WTC11 (cell line): ENCODE measurements at regions not wholly inside any gene's neighbourhood (a gene's known extent, or its start where the extent isn't known, plus 50 kb on each side); places are given as distances from the start of the nearest gene placed in this dataset.

ENCODE experiments used
- ATAC-seq: fragments of 200-7000 bp; cut with Tn5 transposase; 2 replicates; pipeline ENCODE4 v1.10.0; 2021; ENCODE audit warnings: mild to moderate bottlenecking, moderate library complexity
- CTCF ChIA-PET: fragments of 300-600 bp; sonication (Branson Sonifier 250); formaldehyde crosslinking; loops from one replicate; lab custom pipeline; 2021; ENCODE audit warnings: antibody characterized with exemption; lab: Charles Lee
- POLR2A ChIA-PET: fragments of 350-600 bp; sonication (Branson Sonifier 250); formaldehyde crosslinking; loops from one replicate; lab custom pipeline; 2021; ENCODE audit warnings: antibody characterized with exemption; lab: Charles Lee
- DNase-seq: peaks from one replicate; pipeline ENCODE4 v3.0.0; 2021; ENCODE audit warnings: low spot score
- H3K27ac Mint-ChIP-seq: 2 replicates; pipeline ENCODE4 v1.8.0; 2021; ENCODE audit warnings: mixed read lengths
- H3K27me3 Mint-ChIP-seq: 2 replicates; pipeline ENCODE4 v1.8.0; 2021; ENCODE audit warnings: low read depth, mild to moderate bottlenecking, moderate library complexity, mixed read lengths
- H3K36me3 Mint-ChIP-seq: 2 replicates; pipeline ENCODE4 v1.8.0; 2021; ENCODE audit warnings: mixed read lengths
- H3K4me1 Mint-ChIP-seq: 2 replicates; pipeline ENCODE4 v1.8.0; 2022; ENCODE audit warnings: mixed read lengths
- H3K4me3 Mint-ChIP-seq: 2 replicates; pipeline ENCODE4 v1.8.0; 2021; ENCODE audit warnings: mild to moderate bottlenecking, moderate library complexity, mixed read lengths
- H3K9me3 Mint-ChIP-seq: 2 replicates; pipeline ENCODE4 v1.8.0; 2021; ENCODE audit warnings: mixed read lengths
- E2F5 ChIP-seq: sonication (generic); formaldehyde crosslinking; IDR thresholded peaks from 2 replicates; pipeline ENCODE4 v1.8.1; 2022; ENCODE audit warnings: mild to moderate bottlenecking, moderate library complexity, missing genetic modification reagents
- ETV6 ChIP-seq: sonication (generic); formaldehyde crosslinking; IDR thresholded peaks from 2 replicates; pipeline ENCODE4 v1.8.1; 2022; ENCODE audit warnings: mild to moderate bottlenecking, missing genetic modification reagents
- FOXJ3 ChIP-seq: sonication (generic); formaldehyde crosslinking; IDR thresholded peaks from 2 replicates; pipeline ENCODE4 v1.9.0; 2021; ENCODE audit warnings: missing genetic modification reagents, mild to moderate bottlenecking, borderline replicate concordance
- FOXK1 ChIP-seq: sonication (generic); formaldehyde crosslinking; IDR thresholded peaks from 2 replicates; pipeline ENCODE4 v1.8.0; 2022; ENCODE audit warnings: mild to moderate bottlenecking, moderate library complexity, missing genetic modification reagents
- GRHL2 ChIP-seq: fragments of 250-450 bp; sonication (Bioruptor Pico); IDR thresholded peaks from 2 replicates; pipeline ENCODE4 v1.8.0; 2022; ENCODE audit warnings: mild to moderate bottlenecking, moderate library complexity; ENCODE audit not compliant: insufficient replicate concordance, severe bottlenecking
- HMGA2 ChIP-seq: fragments of 250-450 bp; sonication (Bioruptor Pico); IDR thresholded peaks from 2 replicates; pipeline ENCODE4 v1.4.0; 2021; ENCODE audit warnings: mild to moderate bottlenecking, moderate library complexity
- JAZF1 ChIP-seq: fragments of 250-450 bp; sonication (Bioruptor Pico); IDR thresholded peaks from 2 replicates; pipeline ENCODE4 v1.9.0; 2021; ENCODE audit warnings: moderate library complexity, mild to moderate bottlenecking, inconsistent platforms
- NFE2L1 ChIP-seq: sonication (generic); formaldehyde crosslinking; IDR thresholded peaks from 2 replicates; pipeline ENCODE4 v1.8.1; 2023; ENCODE audit warnings: missing genetic modification reagents
- RORB ChIP-seq: fragments of 250-450 bp; sonication (Bioruptor Pico); IDR thresholded peaks from 2 replicates; pipeline ENCODE4 v1.9.0; 2021; ENCODE audit warnings: mild to moderate bottlenecking
- SMAD4 ChIP-seq: sonication (generic); formaldehyde crosslinking; IDR thresholded peaks from 2 replicates; pipeline ENCODE4 v1.8.0; 2022; ENCODE audit warnings: mild to moderate bottlenecking, missing genetic modification reagents
- ZNF138 ChIP-seq: sonication (generic); formaldehyde crosslinking; conservative IDR thresholded peaks from 2 replicates; pipeline ENCODE4 v1.8.1; 2022; ENCODE audit warnings: mild to moderate bottlenecking, moderate library complexity, missing genetic modification reagents
- ZNF219 ChIP-seq: sonication (generic); formaldehyde crosslinking; IDR thresholded peaks from 2 replicates; pipeline ENCODE4 v1.8.0; 2023; ENCODE audit warnings: missing genetic modification reagents, mild to moderate bottlenecking, borderline replicate concordance
- ZNF232 ChIP-seq: sonication (generic); formaldehyde crosslinking; IDR thresholded peaks from 2 replicates; pipeline ENCODE4 v1.8.0; 2022; ENCODE audit warnings: mild to moderate bottlenecking, missing genetic modification reagents
- ZNF396 ChIP-seq: fragments of 250-450 bp; sonication (Bioruptor Pico); IDR thresholded peaks from 2 replicates; pipeline ENCODE4 v1.8.0; 2021; ENCODE audit warnings: mild to moderate bottlenecking, moderate library complexity, borderline replicate concordance
- TF ChIP-seq, protein P1 (sequence below): sonication (generic); formaldehyde crosslinking; IDR thresholded peaks from 2 replicates; pipeline ENCODE4 v1.8.1; 2022; ENCODE audit warnings: mild to moderate bottlenecking, missing genetic modification reagents, moderate library complexity, borderline replicate concordance
- TF ChIP-seq, protein P2 (sequence below): sonication (generic); formaldehyde crosslinking; IDR thresholded peaks from 2 replicates; pipeline ENCODE4 v1.8.1; 2022; ENCODE audit warnings: missing genetic modification reagents, borderline replicate concordance
- TF ChIP-seq, protein P3 (sequence below): sonication (generic); formaldehyde crosslinking; IDR thresholded peaks from 2 replicates; pipeline ENCODE4 v1.8.1; 2023; ENCODE audit warnings: mild to moderate bottlenecking, missing genetic modification reagents
- TF ChIP-seq, protein P4 (sequence below): sonication (generic); formaldehyde crosslinking; IDR thresholded peaks from 2 replicates; pipeline ENCODE4 v1.8.0; 2022; ENCODE audit warnings: missing genetic modification reagents
- TF ChIP-seq, protein P5 (sequence below): sonication (generic); formaldehyde crosslinking; IDR thresholded peaks from 2 replicates; pipeline ENCODE4 v1.8.1; 2022; ENCODE audit warnings: low read depth, missing genetic modification reagents, borderline replicate concordance

GRCh38 chr20:19821606-19822005, 63.5 kb downstream of the RIN2 start:
- Mint-ChIP-seq H3K27ac (no peak overlapping the region), H3K4me1 (peaks cover 14% of the 10 kb centered on the region), H3K9me3 (peaks cover 10% of the 10 kb centered on the region), H3K36me3 (no peaks in the 10 kb centered on the region), H3K4me3 (no peak overlapping the region)
- DNase-seq (no peak), ATAC-seq (no peak)
- POLR2A ChIA-PET: no interaction called here
- CTCF ChIA-PET: interaction anchor here (0.8 kb wide), 1 partner anchor 33 kb away, joined by 3 read pairs; no protein-coding TSS in a partner anchor
- no peak for TF ChIP-seq HMGA2
- no peak for TF ChIP-seq ZNF219 (CRISPR knock-in tag)
- TF ChIP-seq ZNF396 (CRISPR knock-in tag): no peak
- no peak for TF ChIP-seq RORB (CRISPR knock-in tag)
- no peak for TF ChIP-seq GRHL2
- no peak for TF ChIP-seq JAZF1 (CRISPR knock-in tag)
- TF ChIP-seq, protein P1, sequence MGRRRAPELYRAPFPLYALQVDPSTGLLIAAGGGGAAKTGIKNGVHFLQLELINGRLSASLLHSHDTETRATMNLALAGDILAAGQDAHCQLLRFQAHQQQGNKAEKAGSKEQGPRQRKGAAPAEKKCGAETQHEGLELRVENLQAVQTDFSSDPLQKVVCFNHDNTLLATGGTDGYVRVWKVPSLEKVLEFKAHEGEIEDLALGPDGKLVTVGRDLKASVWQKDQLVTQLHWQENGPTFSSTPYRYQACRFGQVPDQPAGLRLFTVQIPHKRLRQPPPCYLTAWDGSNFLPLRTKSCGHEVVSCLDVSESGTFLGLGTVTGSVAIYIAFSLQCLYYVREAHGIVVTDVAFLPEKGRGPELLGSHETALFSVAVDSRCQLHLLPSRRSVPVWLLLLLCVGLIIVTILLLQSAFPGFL (CRISPR knock-in tag): no peak
- TF ChIP-seq, all 79 proteins: peak for 0
- H3K27me3 Mint-ChIP-seq: no peaks in the 10 kb centered on the region; the same call in 1 of the 2 replicates

DNA sequence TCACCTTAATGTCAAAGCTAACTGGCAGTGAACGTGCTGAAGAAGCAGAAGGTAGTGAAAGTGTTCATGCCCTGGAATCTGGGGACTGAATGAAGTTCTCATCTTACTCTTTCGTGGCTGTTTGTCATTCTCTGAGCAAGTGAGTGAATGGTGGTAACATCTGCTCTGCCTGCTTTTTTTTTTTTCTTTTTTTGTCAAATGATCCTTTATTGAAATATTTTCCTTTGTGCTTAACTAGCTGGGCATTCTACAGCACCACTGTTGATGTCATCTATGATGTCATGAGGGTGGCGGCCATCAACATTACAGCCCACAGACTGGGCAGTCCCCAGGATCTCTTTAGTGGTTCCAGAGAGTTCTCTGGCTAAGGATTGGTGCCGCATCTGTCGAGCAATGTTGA, 65.2 kb downstream of the RIN2 start:
- Mint-ChIP-seq H3K4me1 (peaks cover 14% of the 10 kb centered on the region), H3K27me3 (no peaks in the 10 kb centered on the region; the same call in 1 of the 2 replicates), H3K4me3 (no peak overlapping the region), H3K9me3 (peaks cover 10% of the 10 kb centered on the region), H3K36me3 (no peaks in the 10 kb centered on the region), H3K27ac (no peak overlapping the region)
- CTCF ChIA-PET: no interaction called here
- no peak for ATAC-seq
- TF ChIP-seq, protein P2, sequence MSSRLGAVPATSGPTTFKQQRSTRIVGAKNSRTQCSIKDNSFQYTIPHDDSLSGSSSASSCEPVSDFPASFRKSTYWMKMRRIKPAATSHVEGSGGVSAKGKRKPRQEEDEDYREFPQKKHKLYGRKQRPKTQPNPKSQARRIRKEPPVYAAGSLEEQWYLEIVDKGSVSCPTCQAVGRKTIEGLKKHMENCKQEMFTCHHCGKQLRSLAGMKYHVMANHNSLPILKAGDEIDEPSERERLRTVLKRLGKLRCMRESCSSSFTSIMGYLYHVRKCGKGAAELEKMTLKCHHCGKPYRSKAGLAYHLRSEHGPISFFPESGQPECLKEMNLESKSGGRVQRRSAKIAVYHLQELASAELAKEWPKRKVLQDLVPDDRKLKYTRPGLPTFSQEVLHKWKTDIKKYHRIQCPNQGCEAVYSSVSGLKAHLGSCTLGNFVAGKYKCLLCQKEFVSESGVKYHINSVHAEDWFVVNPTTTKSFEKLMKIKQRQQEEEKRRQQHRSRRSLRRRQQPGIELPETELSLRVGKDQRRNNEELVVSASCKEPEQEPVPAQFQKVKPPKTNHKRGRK (CRISPR knock-in tag): no peak
- TF ChIP-seq SMAD4 (CRISPR knock-in tag) (no peak), ETV6 (no peak), E2F5 (CRISPR knock-in tag) (no peak), ZNF232 (CRISPR knock-in tag) (no peak)
- DNase-seq: no peak
- POLR2A ChIA-PET: no interaction called here

DNA sequence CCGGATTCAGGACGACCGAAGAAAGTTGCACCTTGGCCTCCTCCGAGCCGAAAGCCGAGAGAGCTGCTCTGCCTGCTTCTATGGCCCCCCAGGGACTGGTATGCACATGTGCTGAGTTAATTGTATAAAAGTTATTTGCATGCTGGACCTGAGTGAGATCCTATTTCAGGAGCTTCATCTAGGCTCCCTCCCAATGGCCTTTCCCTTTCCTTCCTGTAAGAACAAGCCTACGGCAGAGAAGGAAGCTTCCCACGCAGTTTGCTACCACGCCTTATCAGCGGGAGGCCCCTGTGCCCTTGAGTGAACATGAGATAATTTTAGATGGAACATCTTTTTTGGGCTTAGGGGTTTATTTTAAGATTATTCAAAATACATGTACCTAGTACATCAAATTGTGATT, 65.9 kb downstream of the RIN2 start:
- H3K27me3 Mint-ChIP-seq: no peaks in the 10 kb centered on the region; the same call in 1 of the 2 replicates
- no peak for DNase-seq
- CTCF ChIA-PET: interaction anchor here (0.6 kb wide), 1 partner anchor 383 kb away, joined by 3 read pairs; no protein-coding TSS in a partner anchor
- no peak overlapping the region for H3K4me3 Mint-ChIP-seq
- H3K9me3 Mint-ChIP-seq: peaks cover 6% of the 10 kb centered on the region
- H3K27ac Mint-ChIP-seq: no peak overlapping the region
- H3K36me3 Mint-ChIP-seq: no peaks in the 10 kb centered on the region
- POLR2A ChIA-PET: no interaction called here
- H3K4me1 Mint-ChIP-seq: peaks cover 14% of the 10 kb centered on the region
- ATAC-seq: no peak
- TF ChIP-seq ZNF138 (CRISPR knock-in tag) (no peak), FOXK1 (no peak), ZNF396 (CRISPR knock-in tag) (no peak), NFE2L1 (CRISPR knock-in tag) (no peak), FOXJ3 (CRISPR knock-in tag) (no peak)
- TF ChIP-seq, protein P3, sequence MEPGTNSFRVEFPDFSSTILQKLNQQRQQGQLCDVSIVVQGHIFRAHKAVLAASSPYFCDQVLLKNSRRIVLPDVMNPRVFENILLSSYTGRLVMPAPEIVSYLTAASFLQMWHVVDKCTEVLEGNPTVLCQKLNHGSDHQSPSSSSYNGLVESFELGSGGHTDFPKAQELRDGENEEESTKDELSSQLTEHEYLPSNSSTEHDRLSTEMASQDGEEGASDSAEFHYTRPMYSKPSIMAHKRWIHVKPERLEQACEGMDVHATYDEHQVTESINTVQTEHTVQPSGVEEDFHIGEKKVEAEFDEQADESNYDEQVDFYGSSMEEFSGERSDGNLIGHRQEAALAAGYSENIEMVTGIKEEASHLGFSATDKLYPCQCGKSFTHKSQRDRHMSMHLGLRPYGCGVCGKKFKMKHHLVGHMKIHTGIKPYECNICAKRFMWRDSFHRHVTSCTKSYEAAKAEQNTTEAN: no peak
- TF ChIP-seq, protein P4, sequence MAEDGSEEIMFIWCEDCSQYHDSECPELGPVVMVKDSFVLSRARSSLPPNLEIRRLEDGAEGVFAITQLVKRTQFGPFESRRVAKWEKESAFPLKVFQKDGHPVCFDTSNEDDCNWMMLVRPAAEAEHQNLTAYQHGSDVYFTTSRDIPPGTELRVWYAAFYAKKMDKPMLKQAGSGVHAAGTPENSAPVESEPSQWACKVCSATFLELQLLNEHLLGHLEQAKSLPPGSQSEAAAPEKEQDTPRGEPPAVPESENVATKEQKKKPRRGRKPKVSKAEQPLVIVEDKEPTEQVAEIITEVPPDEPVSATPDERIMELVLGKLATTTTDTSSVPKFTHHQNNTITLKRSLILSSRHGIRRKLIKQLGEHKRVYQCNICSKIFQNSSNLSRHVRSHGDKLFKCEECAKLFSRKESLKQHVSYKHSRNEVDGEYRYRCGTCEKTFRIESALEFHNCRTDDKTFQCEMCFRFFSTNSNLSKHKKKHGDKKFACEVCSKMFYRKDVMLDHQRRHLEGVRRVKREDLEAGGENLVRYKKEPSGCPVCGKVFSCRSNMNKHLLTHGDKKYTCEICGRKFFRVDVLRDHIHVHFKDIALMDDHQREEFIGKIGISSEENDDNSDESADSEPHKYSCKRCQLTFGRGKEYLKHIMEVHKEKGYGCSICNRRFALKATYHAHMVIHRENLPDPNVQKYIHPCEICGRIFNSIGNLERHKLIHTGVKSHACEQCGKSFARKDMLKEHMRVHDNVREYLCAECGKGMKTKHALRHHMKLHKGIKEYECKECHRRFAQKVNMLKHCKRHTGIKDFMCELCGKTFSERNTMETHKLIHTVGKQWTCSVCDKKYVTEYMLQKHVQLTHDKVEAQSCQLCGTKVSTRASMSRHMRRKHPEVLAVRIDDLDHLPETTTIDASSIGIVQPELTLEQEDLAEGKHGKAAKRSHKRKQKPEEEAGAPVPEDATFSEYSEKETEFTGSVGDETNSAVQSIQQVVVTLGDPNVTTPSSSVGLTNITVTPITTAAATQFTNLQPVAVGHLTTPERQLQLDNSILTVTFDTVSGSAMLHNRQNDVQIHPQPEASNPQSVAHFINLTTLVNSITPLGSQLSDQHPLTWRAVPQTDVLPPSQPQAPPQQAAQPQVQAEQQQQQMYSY (CRISPR knock-in tag): no peak
- TF ChIP-seq, protein P5, sequence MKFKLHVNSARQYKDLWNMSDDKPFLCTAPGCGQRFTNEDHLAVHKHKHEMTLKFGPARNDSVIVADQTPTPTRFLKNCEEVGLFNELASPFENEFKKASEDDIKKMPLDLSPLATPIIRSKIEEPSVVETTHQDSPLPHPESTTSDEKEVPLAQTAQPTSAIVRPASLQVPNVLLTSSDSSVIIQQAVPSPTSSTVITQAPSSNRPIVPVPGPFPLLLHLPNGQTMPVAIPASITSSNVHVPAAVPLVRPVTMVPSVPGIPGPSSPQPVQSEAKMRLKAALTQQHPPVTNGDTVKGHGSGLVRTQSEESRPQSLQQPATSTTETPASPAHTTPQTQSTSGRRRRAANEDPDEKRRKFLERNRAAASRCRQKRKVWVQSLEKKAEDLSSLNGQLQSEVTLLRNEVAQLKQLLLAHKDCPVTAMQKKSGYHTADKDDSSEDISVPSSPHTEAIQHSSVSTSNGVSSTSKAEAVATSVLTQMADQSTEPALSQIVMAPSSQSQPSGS (CRISPR knock-in tag): no peak
